ENCODE measurements at regions not wholly inside any gene's neighbourhood (a gene's known extent, or its start where the extent isn't known, plus 50 kb on each side); places are given as distances from the start of the nearest gene placed in this dataset.
"Not testable (repeated sequence)": the region's sequence is repeated elsewhere in the genome, so short reads cannot be mapped to it uniquely, and the experiment has no call there.

GRCh38 chr13:90689111-90689510, 658.4 kb upstream of the MIR17HG start:
- no peak for DNase-seq (ENCODE audit: low read depth)

GRCh38 chr13:90690458-90691080, 656.9 kb upstream of the MIR17HG start:
- no peak for DNase-seq (ENCODE audit: low read depth)

GRCh38 chr13:90696254-90696653, 651.2 kb upstream of the MIR17HG start:
- peak; percentile 8 for DNase-seq (ENCODE audit: low read depth)

GRCh38 chr13:90696656-90697055, 650.8 kb upstream of the MIR17HG start:
- DNase-seq (ENCODE audit: low read depth) = no peak

- no peak for DNase-seq (ENCODE audit: low read depth)
Measured at GRCh38 chr13:90700340-90700739, 647.1 kb upstream of the MIR17HG start.

- no peak for DNase-seq (ENCODE audit: low read depth)
Measured at GRCh38 chr13:90701264-90701663, 646.2 kb upstream of the MIR17HG start.

GRCh38 chr13:90702050-90702449, 645.4 kb upstream of the MIR17HG start:
- no peak for DNase-seq (ENCODE audit: low read depth)

- no peak for DNase-seq (ENCODE audit: low read depth)
Measured at GRCh38 chr13:90706631-90707030, 640.9 kb upstream of the MIR17HG start.

GRCh38 chr13:90708128-90708527, 639.4 kb upstream of the MIR17HG start:
- no peak for DNase-seq (ENCODE audit: low read depth)

- DNase-seq (ENCODE audit: low read depth) = no peak
Measured at GRCh38 chr13:90709319-90709718, 638.2 kb upstream of the MIR17HG start.

- no peak for DNase-seq (ENCODE audit: low read depth)
Measured at GRCh38 chr13:90710164-90710759, 637.2 kb upstream of the MIR17HG start.

- DNase-seq (ENCODE audit: low read depth) = no peak
Measured at GRCh38 chr13:90713441-90714133, 633.9 kb upstream of the MIR17HG start.

- DNase-seq (ENCODE audit: low read depth) = no peak
Measured at GRCh38 chr13:90715485-90715884, 632.0 kb upstream of the MIR17HG start.

- peak; percentile 74 for DNase-seq (ENCODE audit: low read depth)
Measured at GRCh38 chr13:90717451-90717936, 630.0 kb upstream of the MIR17HG start.

GRCh38 chr13:90719461-90719860, 628.0 kb upstream of the MIR17HG start:
- DNase-seq (ENCODE audit: low read depth) = no peak

- DNase-seq (ENCODE audit: low read depth) = no peak
Measured at GRCh38 chr13:90721937-90722336, 625.5 kb upstream of the MIR17HG start.

GRCh38 chr13:90723381-90723780, 624.1 kb upstream of the MIR17HG start:
- no peak for DNase-seq (ENCODE audit: low read depth)

- DNase-seq (ENCODE audit: low read depth) = no peak
Measured at GRCh38 chr13:90726375-90726774, 621.1 kb upstream of the MIR17HG start.

GRCh38 chr13:90732049-90732448, 615.4 kb upstream of the MIR17HG start:
- DNase-seq (ENCODE audit: low read depth) = no peak

- not testable (repeated sequence) for DNase-seq (ENCODE audit: low read depth)
Measured at GRCh38 chr13:90734497-90734896, 613.0 kb upstream of the MIR17HG start.

- peak; percentile 30 for DNase-seq (ENCODE audit: low read depth)
Measured at GRCh38 chr13:90738881-90739280, 608.6 kb upstream of the MIR17HG start.

- DNase-seq (ENCODE audit: low read depth) = no peak
Measured at GRCh38 chr13:90740099-90740498, 607.4 kb upstream of the MIR17HG start.

GRCh38 chr13:90742381-90742780, 605.1 kb upstream of the MIR17HG start:
- no peak for DNase-seq (ENCODE audit: low read depth)
